ENCODE measurements at regions not wholly inside any gene's neighbourhood (a gene's known extent, or its start where the extent isn't known, plus 50 kb on each side); places are given as distances from the start of the nearest gene placed in this dataset.
"Not testable (repeated sequence)": the region's sequence is repeated elsewhere in the genome, so short reads cannot be mapped to it uniquely, and the experiment has no call there.

DNA sequence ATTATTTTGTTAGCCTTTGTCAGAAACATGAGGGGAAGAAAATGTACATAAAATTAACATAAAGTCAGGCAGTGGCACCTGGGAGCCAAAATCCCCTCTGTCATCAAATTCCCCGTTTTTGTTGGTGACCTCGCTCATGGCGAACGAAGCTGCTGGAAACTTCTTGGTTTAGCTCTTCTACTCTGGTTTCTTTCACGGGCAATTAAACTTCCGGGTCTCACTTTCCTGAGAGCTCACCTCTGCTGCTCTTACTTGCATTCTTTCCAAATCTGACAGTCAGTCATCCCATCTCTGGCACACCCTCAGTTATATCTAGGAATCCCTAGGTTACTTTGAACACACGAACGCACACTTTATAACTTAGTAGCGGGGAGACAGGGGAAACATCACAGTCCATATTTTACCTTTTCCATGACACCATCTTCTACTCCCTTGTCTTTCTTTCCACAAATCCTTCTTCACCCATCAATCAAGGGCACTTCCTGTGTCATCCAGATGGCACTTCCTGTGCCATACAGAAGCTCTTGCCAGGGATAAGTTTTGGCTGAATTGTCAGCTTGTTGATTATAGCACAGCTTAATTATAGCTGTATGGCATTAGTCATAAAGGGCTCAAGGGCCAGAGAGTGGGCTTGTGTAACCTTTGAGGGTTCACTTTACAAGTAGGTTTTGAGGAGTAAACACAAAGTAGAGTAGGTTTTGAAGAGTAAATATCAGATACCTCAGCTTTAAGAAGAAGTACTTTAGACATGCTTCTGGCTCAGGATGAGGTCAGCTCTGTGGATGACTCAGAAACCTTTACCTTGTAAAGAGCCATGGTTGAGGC, 105.1 kb downstream of the GATA3 start:
- Histone ChIP-seq H3K4me1 (replicated peaks; ENCODE audit: insufficient read depth) (peaks cover 22% of the 10 kb centered on the region), H3K27me3 (ENCODE audit: insufficient read depth, low read depth) (no peaks in the 10 kb centered on the region), H3K4me2 (peak overlapping the region; percentile 27), H4K20me1 (ENCODE audit: insufficient read depth) (no peaks in the 10 kb centered on the region), H3K9me2 (ENCODE audit: insufficient read depth) (no peaks in the 10 kb centered on the region), H3K36me3 (ENCODE audit: low read depth) (no peaks in the 10 kb centered on the region), H3F3A (ENCODE audit: insufficient read depth, low read depth) (peaks cover 22% of the 10 kb centered on the region), H3K79me2 (ENCODE audit: low read depth) (no peaks in the 10 kb centered on the region), H2AFZ (no peak overlapping the region), H3K9me3 (ENCODE audit: insufficient read depth, low read depth) (no peaks in the 10 kb centered on the region), H3K4me3 (no peak overlapping the region), H3K27ac (peak overlapping the region; percentile 69)
- DNase-seq, result peak in 1 of 2 experiments; percentile 86
- POLR2A ChIA-PET (ENCODE audit: unreplicated experiment), result interaction anchor here (0.6 to 1.0 kb wide), 2 partner anchors 35 to 63 kb away, joined by 3 read pairs; no protein-coding TSS in a partner anchor
- no TSS peak for BruUV-seq (replicated peaks)
- TF ChIP-seq, protein P1, sequence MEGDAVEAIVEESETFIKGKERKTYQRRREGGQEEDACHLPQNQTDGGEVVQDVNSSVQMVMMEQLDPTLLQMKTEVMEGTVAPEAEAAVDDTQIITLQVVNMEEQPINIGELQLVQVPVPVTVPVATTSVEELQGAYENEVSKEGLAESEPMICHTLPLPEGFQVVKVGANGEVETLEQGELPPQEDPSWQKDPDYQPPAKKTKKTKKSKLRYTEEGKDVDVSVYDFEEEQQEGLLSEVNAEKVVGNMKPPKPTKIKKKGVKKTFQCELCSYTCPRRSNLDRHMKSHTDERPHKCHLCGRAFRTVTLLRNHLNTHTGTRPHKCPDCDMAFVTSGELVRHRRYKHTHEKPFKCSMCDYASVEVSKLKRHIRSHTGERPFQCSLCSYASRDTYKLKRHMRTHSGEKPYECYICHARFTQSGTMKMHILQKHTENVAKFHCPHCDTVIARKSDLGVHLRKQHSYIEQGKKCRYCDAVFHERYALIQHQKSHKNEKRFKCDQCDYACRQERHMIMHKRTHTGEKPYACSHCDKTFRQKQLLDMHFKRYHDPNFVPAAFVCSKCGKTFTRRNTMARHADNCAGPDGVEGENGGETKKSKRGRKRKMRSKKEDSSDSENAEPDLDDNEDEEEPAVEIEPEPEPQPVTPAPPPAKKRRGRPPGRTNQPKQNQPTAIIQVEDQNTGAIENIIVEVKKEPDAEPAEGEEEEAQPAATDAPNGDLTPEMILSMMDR (conservative IDR thresholded peaks at IDR 0.05), result no peak
- TF ChIP-seq EZH2 (IDR thresholded peaks at IDR 0.05; ENCODE audit: low read depth), result no peak
- CTCF ChIA-PET, result no interaction called here
- intact Hi-C loops (cut with micrococcal nuclease; ENCODE audit: unreplicated experiment), result no loop called here

DNA sequence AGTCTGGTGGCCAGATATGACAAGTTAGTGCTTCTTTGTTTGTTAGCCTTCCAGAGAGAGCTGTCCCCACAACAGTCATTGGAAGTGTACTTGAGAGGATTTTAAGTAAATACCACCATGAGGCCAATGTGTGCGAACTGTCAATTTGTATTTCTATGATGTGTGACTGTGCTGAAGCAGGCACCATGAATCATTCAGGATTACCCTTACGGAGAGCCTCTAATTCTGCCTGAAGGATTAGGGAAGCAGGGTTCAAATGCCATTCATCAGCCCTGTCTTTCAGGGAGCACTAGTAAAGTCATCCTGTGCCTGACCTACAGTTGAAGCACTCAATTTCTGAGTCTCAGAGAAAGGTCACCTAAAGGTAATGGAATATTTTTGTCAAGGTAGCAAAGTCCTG, 109.3 kb downstream of the GATA3 start:
- Histone ChIP-seq H4K20me1 (ENCODE audit: insufficient read depth) (no peaks in the 10 kb centered on the region), H3F3A (ENCODE audit: insufficient read depth, low read depth) (peaks cover 18% of the 10 kb centered on the region), H3K79me2 (ENCODE audit: low read depth) (no peaks in the 10 kb centered on the region), H3K27me3 (ENCODE audit: insufficient read depth, low read depth) (no peaks in the 10 kb centered on the region), H3K4me1 (replicated peaks; ENCODE audit: insufficient read depth) (peaks cover 16% of the 10 kb centered on the region), H3K27ac (no peak overlapping the region), H3K4me2 (no peak overlapping the region), H2AFZ (no peak overlapping the region), H3K4me3 (no peak overlapping the region), H3K9me2 (ENCODE audit: insufficient read depth) (no peaks in the 10 kb centered on the region), H3K9me3 (ENCODE audit: insufficient read depth, low read depth) (no peaks in the 10 kb centered on the region), H3K36me3 (ENCODE audit: low read depth) (no peaks in the 10 kb centered on the region)
- ChIA-PET POLR2A (ENCODE audit: unreplicated experiment) (no interaction called here), CTCF (no interaction called here)
- no peak for DNase-seq
- TF ChIP-seq EZH2 (IDR thresholded peaks at IDR 0.05; ENCODE audit: low read depth), result no peak
- TF ChIP-seq, protein P1 (conservative IDR thresholded peaks at IDR 0.05), result no peak
- intact Hi-C loops (cut with micrococcal nuclease; ENCODE audit: unreplicated experiment), result no loop called here
- BruUV-seq (replicated peaks), result no TSS peak

DNA sequence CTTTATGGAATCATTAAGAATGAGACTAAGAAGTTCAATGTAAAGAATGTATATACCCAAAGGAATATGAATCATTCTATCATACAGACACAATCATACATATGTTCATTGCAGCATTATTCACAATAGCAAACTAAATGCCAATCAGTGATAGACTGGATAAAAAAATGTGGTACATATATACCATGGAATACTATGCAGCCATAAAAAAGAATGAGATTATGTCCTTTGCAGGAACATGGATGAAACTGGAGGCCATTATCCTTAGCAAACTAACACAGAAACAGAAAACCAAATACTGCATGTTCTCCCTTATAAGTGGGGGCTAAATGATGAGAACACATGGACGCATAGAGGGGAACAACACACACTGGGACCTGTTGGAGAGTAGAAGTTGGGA, 110.2 kb downstream of the GATA3 start:
- H3K9me3 ChIP-seq (ENCODE audit: insufficient read depth, low read depth); POLR2A ChIA-PET (ENCODE audit: unreplicated experiment); H3K4me2 ChIP-seq; CTCF ChIA-PET; DNase-seq; BruUV-seq (replicated peaks); H3K27me3 ChIP-seq (ENCODE audit: insufficient read depth, low read depth); H3K4me3 ChIP-seq; H3K36me3 ChIP-seq (ENCODE audit: low read depth); H3K27ac ChIP-seq; H3F3A ChIP-seq (ENCODE audit: insufficient read depth, low read depth); H3K4me1 ChIP-seq (replicated peaks; ENCODE audit: insufficient read depth); H3K79me2 ChIP-seq (ENCODE audit: low read depth); H2AFZ ChIP-seq; intact Hi-C loops (cut with micrococcal nuclease; ENCODE audit: unreplicated experiment); H4K20me1 ChIP-seq (ENCODE audit: insufficient read depth); H3K9me2 ChIP-seq (ENCODE audit: insufficient read depth): not testable (repeated sequence)

DNA sequence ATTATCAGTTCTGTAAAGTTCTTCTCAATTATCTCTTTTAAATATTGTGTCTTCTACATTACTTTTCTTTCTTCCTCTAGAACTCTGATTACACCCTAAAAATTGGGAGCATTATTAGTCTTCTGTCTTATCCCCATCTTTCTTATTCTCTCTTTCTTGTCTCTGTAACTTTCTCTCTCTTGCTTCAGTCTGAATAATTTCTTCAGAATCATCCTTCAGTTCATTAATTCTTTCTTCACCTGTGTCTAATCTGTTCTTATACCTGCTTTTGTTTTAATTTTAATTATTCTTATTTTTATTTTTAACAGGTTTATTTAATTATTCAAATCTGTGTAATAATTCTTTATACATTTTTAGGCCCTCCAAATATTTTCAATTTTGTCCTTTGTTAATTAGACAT, 114.3 kb downstream of the GATA3 start:
- Histone ChIP-seq H3F3A (ENCODE audit: insufficient read depth, low read depth) (no peaks in the 10 kb centered on the region), H3K36me3 (ENCODE audit: low read depth) (no peaks in the 10 kb centered on the region), H3K4me3 (no peak overlapping the region), H3K27me3 (ENCODE audit: insufficient read depth, low read depth) (no peaks in the 10 kb centered on the region), H3K4me2 (no peak overlapping the region), H3K27ac (no peak overlapping the region), H3K9me3 (ENCODE audit: insufficient read depth, low read depth) (no peaks in the 10 kb centered on the region), H3K4me1 (replicated peaks; ENCODE audit: insufficient read depth) (no peaks in the 10 kb centered on the region), H2AFZ (no peak overlapping the region), H4K20me1 (ENCODE audit: insufficient read depth) (no peaks in the 10 kb centered on the region), H3K9me2 (ENCODE audit: insufficient read depth) (no peaks in the 10 kb centered on the region), H3K79me2 (ENCODE audit: low read depth) (no peaks in the 10 kb centered on the region)
- POLR2A ChIA-PET (ENCODE audit: unreplicated experiment), result no interaction called here
- BruUV-seq (replicated peaks), result no TSS peak
- intact Hi-C loops (cut with micrococcal nuclease; ENCODE audit: unreplicated experiment), result no loop called here
- TF ChIP-seq, protein P1 (conservative IDR thresholded peaks at IDR 0.05), result no peak
- no peak for TF ChIP-seq EZH2 (IDR thresholded peaks at IDR 0.05; ENCODE audit: low read depth)
- CTCF ChIA-PET, result no interaction called here
- DNase-seq, result no peak
